KBM-7 (cell line): ENCODE measurements at regions not wholly inside any gene's neighbourhood (a gene's known extent, or its start where the extent isn't known, plus 50 kb on each side); places are given as distances from the start of the nearest gene placed in this dataset.
"Not testable (repeated sequence)": the region's sequence is repeated elsewhere in the genome, so short reads cannot be mapped to it uniquely, and the experiment has no call there.

Source experiments
- DNase-seq: peaks from one replicate; pipeline ENCODE4 v3.0.0-alpha.2; 2015
- in situ Hi-C: fragments of 300-500 bp; cut with MboI; formaldehyde crosslinking; loops from 2 replicates; pipeline ENCODE4 v1.14.3; 2020; ENCODE audit warnings: low sequenced_read_pairs, low pct_unique_long_range_greater_than_20kb, mixed read lengths

DNA sequence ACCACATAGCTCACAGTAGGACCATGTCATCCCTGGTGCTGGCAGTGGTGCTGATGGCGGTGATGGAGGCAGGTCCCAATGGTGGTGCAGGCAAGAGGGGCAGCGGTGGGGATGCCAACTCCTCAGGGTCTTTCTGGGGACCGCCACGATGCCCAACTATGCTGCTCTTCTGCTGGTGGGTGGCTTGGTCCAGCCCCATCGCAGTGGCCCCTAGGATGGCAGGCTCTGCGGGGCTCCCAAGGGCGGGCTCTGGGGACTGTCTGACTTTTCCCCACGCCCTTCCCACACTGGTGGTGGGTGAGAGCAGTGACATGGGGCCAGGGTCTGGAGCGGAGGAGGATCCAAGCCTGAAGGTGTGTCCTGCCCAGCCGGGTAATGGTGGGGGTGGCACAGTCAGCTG lies 288.9 kb upstream of the RIOK2 start:
- in situ Hi-C loops: no loop called here

DNA sequence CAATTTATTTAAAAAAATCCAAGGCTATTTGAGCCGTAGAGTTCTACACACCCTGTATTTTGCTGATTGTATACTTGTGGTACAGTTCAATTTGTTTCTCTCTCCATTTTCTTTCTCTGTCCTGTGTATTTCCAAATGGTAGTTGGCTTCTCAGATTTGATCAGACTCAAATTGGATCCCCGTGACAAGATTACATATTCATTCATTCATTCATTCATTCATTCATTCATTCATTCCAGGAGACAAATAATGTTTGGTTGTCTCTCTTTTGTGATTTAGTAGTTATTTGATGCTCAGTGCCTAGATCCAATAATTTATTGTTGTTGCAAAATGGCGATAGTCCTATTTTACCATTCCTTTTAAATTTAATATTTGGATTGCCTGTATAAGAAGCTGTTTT lies 292.8 kb upstream of the RIOK2 start:
- in situ Hi-C loops: no loop called here
- DNase-seq: no peak

More for the DNA sequence above, 288.9 kb upstream of the RIOK2 start:
- DNase-seq: no peak

DNA sequence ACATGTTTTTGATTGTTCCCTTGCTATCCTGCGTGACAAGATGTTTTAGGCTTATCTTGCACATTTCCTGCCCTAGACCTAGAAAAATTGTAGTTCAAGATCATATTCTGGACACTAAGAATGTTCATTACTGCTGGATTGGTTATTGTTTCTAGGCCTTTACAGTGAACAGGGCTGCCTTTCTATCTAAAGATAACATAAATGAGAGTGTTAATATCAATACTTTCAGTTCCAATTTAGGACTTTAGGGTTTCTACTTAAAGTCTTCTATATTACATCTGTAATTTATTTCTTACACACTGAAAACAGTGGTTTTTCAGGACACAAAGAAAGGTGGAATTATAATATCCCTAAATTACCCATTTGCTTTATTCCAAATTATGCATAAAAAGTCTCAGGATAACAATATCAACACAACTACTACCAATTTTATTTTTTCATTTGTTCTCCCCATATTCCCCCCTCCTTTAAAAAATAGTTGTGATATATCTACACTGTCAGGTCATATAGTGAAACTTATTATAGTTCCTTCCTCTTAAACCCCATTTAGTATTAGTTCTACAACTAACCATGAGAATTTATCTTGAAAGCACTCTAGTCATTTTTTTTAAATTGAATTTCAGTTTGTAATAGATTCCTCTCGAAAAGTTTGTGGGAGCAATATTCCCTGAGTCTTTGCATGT lies 293.9 kb upstream of the RIOK2 start:
- in situ Hi-C loops: no loop called here
- DNase-seq: no peak

DNA sequence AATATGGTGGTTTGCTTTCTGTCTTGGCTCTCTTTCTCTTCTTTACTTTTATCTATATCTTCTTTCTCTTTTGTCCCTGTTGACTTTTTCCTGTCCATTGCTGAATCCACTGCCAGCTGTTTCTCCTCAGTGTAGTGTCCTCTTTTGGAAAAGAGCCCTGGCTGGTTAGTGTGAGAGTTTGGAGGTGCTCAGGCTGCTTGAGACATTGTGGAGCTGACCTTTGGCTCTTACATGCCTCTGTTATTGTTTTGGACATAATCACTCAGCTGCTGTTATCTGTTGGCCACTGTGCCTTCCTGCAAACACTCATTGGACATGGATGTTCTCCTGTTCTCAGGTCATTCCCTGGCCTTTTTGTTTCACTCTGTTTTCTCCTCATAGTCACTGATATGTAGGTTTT lies 295.4 kb upstream of the RIOK2 start:
- DNase-seq: no peak
- in situ Hi-C loops: no loop called here

DNA sequence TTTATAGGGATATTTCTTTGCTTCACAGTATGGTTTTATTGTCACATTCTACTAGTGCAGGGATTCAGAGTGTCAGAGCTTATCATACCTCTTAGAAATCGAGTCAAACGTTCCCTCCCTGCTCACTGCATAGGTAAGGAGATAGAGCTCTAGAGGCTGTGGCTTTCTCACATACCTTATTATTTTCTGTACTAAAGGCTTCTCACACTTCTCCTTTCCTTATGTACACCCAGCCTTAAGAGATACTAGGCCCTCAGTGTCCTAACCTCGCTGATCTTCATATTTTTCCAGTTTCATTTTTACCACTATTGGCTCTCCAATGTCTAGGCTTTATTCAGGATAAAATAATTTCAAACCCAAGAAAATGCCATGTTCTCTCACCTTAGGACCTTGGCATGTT lies 297.3 kb upstream of the RIOK2 start:
- no peak for DNase-seq
- in situ Hi-C loops: no loop called here

DNA sequence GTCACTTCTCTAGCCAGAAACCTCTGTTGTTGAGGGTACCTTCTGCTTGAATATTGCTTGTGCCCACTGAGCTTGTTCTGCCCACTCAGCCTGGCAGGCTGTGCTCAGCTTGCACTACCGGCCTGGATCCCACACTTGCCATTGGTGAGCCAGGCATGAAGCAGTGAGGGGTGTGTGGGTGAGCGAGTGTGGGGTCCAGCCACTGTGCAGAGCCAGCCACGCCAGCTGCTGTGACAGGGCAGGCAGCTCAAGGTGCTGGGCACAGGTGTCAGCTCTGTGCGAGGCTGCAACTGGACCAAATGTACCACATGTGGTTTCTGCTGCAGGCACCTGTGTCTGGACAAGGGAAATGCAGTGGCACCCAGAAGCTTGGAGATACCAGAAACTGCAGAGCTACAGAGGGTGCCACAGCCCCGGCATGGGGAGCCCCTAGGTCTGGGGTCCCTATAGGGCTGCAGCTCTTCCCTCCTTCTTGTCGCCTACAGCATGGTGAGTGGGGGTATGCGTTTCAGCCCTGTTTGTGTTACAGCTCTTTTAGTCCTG lies 305.1 kb upstream of the RIOK2 start:
- in situ Hi-C loops: no loop called here
- DNase-seq: no peak

DNA sequence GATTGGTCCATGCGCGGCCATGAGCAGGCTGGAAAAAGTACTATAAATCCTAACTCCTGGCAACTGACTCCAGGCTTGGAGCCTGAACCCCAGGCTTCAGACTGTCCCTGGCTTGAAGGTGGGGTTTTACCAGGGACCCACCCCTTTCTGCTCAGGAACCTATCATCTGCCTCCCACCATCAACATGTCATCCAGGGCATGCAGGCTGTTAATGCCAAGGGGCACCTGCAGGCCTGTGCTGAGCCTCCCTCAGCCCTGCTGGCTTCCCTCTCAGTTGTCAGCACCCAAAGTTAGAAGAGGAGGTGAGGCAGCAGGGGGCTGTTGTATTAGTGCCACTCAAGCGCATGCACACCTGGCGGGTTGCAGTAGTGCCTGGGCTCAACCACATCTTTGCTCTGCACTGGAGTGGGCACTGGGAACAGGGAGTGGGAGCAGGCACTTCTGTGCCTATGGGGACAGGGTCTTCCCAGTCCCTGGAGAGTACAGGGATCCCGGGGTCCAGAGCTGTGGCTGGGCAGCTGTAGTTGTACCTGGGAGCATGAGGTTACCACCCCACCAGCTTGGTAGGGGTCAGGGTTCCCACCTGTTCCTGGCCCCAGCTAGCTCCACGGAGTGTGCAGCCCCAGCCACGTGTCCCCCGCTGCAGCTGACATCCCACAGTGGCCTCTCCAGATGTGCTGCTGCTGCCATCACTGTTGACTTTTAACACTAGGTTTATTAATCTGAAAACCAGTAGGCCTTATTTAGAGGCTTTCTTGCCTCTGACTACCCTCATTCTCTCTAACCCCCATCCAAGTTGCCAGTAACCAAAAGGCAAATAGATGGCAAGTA lies 306.2 kb upstream of the RIOK2 start:
- in situ Hi-C loops: no loop called here
- no peak for DNase-seq

DNA sequence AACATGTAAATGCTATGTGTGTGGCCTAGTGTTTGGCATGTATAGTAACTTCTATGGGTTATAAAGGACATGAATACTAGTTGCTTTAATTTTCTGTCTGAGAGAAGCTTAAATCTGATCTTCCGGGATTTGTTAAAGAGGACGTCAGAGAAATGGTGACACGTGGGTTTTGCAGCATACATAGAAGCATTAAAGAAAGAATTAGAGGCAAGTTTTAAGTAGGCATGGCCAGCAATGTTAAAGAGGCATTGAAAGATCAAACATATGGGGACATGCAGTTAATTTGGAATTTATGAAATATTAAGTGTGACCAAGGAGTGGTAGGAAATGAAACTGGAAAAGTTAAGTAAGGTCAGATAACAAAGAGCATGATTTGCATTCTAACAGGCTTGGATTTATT lies 311.4 kb upstream of the RIOK2 start:
- no peak for DNase-seq
- in situ Hi-C loops: no loop called here

DNA sequence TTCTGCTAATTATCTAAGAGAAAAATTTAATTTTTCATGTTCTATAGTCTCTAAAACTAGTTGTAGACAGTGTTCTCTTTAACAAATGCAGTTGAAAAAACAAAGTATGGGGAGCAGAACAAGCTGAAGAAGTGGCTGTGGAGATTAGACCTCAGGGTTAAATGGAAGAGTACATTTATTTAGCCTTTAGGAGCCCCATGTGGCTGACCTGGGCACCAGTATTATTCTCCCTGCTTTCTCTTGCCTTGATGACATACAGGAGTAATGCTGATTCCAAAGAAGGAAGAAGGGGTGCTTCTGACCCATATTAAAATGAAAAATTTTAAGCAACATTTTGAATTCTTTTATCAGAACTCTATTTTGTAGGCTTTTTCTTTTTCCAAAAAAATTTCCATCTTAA lies 312.3 kb upstream of the RIOK2 start:
- no peak for DNase-seq
- in situ Hi-C loops: no loop called here

DNA sequence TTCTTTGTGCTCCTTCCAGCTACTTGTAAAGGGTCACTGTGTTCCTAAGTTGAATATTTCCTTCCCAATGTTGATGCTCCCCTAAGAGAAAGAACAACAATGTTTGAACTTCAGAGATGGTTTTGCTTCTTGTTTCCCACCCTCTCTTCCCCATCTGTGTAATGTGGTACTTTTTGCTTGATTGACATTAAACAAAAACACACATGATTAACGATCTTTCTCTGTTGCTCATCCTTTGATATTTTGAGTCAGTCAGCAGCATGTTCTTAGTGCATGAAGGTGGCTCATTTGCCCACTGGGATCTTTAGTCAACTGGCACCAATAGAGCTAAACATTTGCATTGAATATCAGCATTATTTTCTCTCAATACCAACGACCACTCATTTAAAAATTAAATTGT lies 313.0 kb upstream of the RIOK2 start:
- in situ Hi-C loops: no loop called here

DNA sequence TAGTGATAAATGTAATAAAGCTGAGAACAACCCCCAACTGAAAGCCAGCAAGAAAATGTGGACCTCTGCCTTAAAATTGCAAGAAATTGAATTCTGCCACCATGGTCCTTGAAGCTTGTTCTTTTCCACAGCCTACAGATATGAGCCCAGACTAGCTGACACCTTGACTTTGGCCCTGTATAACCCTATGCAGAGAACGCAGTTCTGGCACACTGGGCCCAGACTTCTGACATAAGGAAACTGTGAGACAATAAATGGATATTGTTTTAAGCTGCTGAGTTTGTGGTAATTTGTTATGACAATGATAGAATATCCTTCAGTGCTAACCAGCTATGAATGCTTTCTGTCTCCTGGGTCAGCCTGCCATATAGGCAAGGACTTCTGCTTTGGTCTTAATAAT lies 315.6 kb upstream of the RIOK2 start:
- no peak for DNase-seq
- in situ Hi-C loops: no loop called here

More for the DNA sequence above, 313.0 kb upstream of the RIOK2 start:
- DNase-seq: no peak

DNA sequence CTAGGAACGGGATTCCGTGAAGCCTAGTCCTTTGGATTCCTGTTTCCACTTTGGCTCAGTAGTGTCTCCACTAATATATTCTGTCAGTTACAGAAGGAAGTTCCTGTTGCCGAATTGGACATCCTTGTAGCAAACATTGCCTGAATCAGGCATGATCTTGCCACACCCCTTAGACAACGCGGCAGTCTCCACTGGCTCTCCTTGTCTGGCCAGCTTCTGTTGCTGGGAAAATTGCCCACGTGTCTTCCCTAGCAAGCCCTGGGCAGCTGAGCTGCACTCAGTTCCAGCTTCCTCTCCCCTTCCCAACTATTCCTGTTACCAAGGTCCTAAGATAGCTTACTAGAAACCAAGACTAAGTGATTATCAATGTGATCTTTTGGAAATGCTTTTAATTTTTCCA lies 316.6 kb upstream of the RIOK2 start:
- in situ Hi-C loops: no loop called here
- DNase-seq: no peak

DNA sequence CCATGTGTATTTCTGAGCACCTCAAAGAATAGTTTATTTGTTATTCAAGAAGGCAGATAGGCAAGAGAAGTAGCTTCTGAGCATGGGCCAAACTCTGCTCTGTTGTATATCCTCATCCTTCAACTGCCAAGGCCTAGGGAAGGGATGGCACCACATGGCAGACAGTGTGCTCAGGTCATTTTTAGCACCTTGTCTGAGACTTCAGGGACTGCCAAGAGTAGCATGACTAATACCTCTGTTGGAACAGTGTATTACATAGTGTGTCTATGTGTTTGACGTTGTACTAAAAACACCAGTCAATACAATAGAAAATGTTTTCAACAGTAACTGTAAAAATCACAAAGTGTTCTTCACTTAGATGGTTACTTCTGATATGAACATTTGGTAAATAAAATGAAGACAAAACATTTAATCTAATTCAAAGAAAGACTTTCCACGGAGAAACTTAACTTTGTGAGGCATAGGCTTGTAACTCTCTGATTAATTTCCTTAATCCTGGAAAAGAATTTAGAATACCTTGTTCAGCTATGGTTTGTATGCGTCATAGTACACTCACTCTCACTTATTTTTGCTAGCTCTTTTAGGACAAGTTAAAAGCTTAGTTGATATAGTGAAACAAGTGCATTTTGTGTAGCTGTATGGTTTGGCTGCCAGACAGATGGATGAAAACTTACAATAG lies 318.4 kb upstream of the RIOK2 start:
- no peak for DNase-seq
- in situ Hi-C loops: no loop called here

DNA sequence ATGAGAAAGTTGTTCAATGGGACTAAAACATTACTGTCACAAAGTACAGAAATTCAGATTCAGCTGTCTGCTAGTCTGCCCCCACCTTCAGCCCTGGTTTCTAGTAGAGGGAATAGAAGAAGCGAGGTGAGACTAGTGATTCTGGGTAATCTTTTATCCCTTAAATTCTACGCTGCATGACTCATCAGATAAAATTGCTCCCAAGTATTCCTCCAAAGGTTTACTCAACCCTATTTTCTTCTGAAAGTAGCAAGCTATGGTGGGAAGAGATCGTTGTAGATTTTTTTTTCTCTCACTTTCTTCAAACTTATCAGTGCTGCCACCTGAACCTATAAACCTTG lies 318.9 kb upstream of the RIOK2 start:
- in situ Hi-C loops: no loop called here
- DNase-seq: no peak

DNA sequence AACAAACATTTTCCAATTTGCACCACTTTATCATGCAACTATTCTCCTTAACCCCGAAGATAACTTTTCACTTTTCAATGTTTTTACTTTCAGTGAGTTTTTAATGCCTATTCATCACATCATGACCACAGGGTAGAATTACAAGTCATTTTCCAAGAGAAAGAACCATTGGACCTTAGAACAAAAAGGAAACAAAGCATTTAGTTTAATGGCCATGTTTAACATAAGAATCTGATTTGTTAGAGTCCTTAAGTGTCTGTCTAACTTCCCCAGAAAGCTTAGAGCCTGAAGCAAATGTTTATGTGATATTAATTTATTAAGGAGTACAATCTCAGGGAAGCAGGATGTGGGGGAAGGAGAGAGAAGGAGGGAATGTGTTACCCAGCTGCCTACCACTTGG lies 325.8 kb upstream of the RIOK2 start:
- in situ Hi-C loops: no loop called here
- no peak for DNase-seq

DNA sequence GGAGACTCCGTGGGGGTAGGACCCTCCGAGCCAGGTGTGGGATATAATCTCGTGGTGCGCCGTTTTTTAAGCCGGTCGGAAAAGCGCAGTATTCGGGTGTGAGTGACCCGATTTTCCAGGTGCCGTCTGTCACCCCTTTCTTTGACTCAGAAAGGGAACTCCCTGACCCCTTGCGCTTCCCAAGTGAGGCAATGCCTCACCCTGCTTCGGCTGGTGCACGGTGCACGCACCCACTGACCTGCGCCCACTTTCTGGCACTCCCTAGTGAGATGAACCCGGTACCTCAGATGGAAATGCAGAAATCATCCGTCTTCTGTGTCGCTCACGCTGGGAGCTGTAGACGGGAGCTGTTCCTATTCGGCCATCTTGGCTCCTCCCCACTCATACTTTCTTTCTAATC lies 336.5 kb upstream of the RIOK2 start:
- DNase-seq, in situ Hi-C loops: not testable (repeated sequence)

DNA sequence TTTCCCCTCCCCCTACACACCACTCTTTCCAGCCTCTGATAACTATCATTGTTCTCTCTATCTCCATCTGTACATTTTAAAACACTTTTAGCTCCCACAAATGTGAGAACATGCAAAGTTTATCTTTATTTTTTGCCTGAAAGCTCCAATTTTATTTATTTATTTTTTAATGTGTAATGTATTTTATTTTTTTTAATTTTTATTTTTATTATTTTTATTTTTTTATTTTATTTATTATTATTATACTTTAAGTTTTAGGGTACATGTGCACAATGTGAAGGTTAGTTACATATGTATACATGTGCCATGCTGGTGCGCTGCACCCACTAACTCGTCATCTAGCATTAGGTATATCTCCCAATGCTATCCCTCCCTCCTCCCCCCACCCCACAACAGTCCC lies 340.3 kb upstream of the RIOK2 start:
- in situ Hi-C loops, DNase-seq: not testable (repeated sequence)

DNA sequence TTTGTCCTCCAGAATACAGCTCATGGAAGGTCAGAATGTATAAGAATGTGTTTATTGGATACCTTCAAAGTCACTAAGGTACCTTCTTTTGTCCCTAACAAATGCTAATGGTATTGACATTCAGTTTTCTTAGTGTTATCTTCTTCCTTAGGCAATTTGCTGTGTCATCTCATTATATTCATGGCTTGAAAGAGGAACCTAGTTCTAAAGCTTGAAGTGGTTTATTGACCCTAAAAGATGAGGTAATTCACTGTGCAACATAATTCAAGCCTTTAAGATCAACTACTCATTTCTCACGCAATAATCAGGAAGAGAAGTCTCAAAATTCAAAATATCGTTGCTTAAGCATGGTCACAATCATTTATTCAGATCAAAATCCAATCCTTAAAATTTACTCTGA lies 342.7 kb upstream of the RIOK2 start:
- DNase-seq: peak; percentile 48
- in situ Hi-C loops: no loop called here

DNA sequence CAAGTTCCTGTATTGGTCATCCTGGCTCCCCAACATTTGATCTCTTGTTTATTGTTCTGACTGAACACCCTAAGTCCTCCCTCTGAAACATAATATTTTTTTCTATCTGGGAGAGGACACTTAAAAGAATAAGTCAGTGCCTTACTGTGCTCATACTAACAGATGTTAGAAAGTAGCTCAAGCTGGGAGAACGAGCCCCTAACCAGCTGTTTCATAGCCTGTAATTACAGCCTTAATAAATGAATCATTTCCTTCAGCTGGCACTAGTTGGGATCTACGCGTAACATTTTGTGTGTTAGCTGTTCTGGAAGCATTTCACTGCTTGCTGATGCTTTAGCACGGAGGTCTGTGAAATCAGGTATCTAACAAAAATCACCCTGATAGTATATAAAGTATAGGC lies 345.9 kb upstream of the RIOK2 start:
- no peak for DNase-seq
- in situ Hi-C loops: no loop called here

DNA sequence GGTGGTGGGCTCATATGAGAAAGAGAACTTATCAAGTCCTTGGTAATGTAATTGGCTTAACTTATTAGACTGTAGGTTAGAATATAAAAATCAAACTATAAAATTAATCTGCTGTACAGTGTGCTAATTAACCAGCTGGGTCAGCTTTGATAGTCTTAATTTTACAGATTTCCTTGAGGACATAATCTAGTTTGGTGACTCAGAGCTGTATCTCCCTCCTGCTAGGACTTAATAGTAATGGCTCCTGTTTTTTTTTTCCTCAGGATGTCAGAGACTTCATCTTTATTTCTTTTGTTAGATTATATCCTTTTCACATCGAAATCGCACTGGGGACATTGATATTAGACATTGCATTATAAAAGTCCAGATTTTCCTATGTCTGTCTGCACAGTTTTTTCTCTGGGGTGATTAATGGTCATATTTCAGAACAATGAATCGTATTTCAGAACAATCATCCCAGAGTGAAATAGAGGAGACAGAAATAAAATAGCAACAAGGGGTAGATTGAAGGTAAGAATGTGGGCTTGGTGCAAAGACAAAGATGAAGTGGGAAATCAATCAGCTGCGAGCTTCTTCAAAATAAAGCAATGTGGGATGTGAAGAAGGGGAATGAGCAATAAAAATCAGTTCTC lies 346.4 kb upstream of the RIOK2 start:
- in situ Hi-C loops: no loop called here
- no peak for DNase-seq
